Lung (tissue), 11 donors: ENCODE measurements at regions not wholly inside any gene's neighbourhood (a gene's known extent, or its start where the extent isn't known, plus 50 kb on each side); places are given as distances from the start of the nearest gene placed in this dataset.

Source experiments
- ATAC-seq: fragments of 200-7000 bp; cut with Tn5 transposase; one replicate; pipeline ENCODE4 v1.9.1; 2020; ENCODE audit warnings: moderate number of reproducible peaks; ENCODE audit not compliant: insufficient read depth, low FRiP score
- DNase-seq, 3 donors: peaks; one replicate each; pipeline ENCODE4 v3.0.0-alpha.2; 2013 to 2017
- H3K27ac ChIP-seq, 2 donors: one replicate each; pipeline ENCODE4 v1.5.1; 2013; ENCODE audit warnings: mild to moderate bottlenecking in 2 of 2, moderate library complexity in 2 of 2, control low read depth in 1 of 2, inconsistent platforms in 1 of 2, low read depth in 1 of 2, low read length in 1 of 2
- H3K27me3 ChIP-seq, 3 donors: one replicate each; pipeline ENCODE4 v1.5.1; 2013; ENCODE audit warnings: low read length in 2 of 3; ENCODE audit not compliant: control insufficient read depth in 3 of 3, insufficient read depth in 3 of 3
- H3K36me3 ChIP-seq, 4 donors: one replicate each; pipeline ENCODE4 v1.5.1; 2013; ENCODE audit warnings: low read length in 4 of 4, mild to moderate bottlenecking in 1 of 4, moderate library complexity in 1 of 4; ENCODE audit not compliant: control insufficient read depth in 4 of 4, insufficient read depth in 4 of 4
- H3K4me1 ChIP-seq, 5 donors: one replicate each; pipeline ENCODE4 v1.5.1; 2013; ENCODE audit warnings: low read length in 5 of 5, mild to moderate bottlenecking in 2 of 5, moderate library complexity in 1 of 5; ENCODE audit not compliant: control insufficient read depth in 5 of 5, insufficient read depth in 5 of 5
- H3K4me3 ChIP-seq: one replicate; pipeline ENCODE4 v1.5.1; 2013; ENCODE audit warnings: mild to moderate bottlenecking, control low read depth, moderate library complexity
- H3K9ac ChIP-seq, 2 donors: one replicate each; pipeline ENCODE4 v1.5.1; 2013; ENCODE audit warnings: low read length in 2 of 2, control low read depth in 1 of 2; ENCODE audit not compliant: insufficient read depth in 1 of 2
- H3K9me3 ChIP-seq, 4 donors: one replicate each; pipeline ENCODE4 v1.5.1; 2013; ENCODE audit warnings: low read length in 3 of 4, mild to moderate bottlenecking in 1 of 4, moderate library complexity in 1 of 4; ENCODE audit not compliant: control insufficient read depth in 4 of 4, insufficient read depth in 3 of 4
- WGBS, 2 donors: extraction: QIAGEN DNeasy Blood & Tissue Kit; methylation state at CpG; one replicate each; pipeline ENCODE4 v1.1.7; 2013; 5-methylcytosine and 5-hydroxymethylcytosine counted together
- TF ChIP-seq, protein P1 (sequence below): IDR thresholded peaks from 2 replicates; pipeline ENCODE4 v1.5.1; 2012; ENCODE audit warnings: mild to moderate bottlenecking; ENCODE audit errors: control extremely low read depth, extremely low read depth
- donor health status: control.
- donor health status: control.
- donor health status: Bipolar disorder and iron deficiency.
- donor health status: healthy.
- donor health status: DM: yes; HTN: yes; CAD: no.

DNA sequence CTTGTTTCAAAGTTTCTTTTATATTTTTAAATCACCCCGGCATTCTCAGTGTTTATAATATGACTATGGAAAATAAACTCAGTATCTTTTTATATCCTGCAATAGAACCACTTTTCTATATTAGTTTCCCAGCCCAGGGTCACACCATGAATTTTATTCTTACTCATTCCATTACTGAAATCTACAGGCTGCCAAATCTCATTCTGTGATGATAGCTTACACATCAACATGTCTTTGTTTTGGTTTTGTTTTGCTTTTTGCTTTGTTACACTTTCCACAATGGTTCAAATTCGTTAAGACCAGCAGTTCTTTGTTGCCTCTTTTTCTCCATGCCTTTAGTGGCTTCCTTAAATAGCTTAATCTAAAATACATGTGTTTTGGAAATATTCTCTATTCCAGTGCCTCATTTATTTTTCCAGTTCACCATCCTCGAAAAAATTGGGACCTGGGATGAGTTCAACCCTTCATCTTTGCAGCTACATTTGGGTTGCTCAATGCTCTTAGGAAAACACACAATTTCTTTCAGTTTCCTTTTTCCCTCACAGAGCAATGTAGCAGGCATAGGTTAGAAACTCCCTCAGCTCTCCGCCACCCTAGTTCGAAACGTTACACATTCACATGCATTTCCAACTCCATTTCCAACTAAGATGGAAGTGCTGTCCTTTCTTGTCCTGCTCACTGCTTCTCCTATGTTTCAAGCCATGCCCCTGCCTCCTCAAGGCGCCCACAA lies 1146.3 kb downstream of the MAT2B start:
- no peaks in the 10 kb centered on the region for H3K27me3 ChIP-seq
- no peak overlapping the region for H3K9ac ChIP-seq
- ATAC-seq (no peak), DNase-seq (no peak)
- 59 to 66% methylated on average over 7 of the region's 7 CpGs for WGBS, 2 donors
- H3K27ac ChIP-seq = no peak overlapping the region
- no peaks in the 10 kb centered on the region for H3K36me3 ChIP-seq
- H3K9me3 ChIP-seq = no peaks in the 10 kb centered on the region
- no peaks in the 10 kb centered on the region for H3K4me1 ChIP-seq
- H3K4me3 ChIP-seq = no peak overlapping the region
- TF ChIP-seq, protein P1, sequence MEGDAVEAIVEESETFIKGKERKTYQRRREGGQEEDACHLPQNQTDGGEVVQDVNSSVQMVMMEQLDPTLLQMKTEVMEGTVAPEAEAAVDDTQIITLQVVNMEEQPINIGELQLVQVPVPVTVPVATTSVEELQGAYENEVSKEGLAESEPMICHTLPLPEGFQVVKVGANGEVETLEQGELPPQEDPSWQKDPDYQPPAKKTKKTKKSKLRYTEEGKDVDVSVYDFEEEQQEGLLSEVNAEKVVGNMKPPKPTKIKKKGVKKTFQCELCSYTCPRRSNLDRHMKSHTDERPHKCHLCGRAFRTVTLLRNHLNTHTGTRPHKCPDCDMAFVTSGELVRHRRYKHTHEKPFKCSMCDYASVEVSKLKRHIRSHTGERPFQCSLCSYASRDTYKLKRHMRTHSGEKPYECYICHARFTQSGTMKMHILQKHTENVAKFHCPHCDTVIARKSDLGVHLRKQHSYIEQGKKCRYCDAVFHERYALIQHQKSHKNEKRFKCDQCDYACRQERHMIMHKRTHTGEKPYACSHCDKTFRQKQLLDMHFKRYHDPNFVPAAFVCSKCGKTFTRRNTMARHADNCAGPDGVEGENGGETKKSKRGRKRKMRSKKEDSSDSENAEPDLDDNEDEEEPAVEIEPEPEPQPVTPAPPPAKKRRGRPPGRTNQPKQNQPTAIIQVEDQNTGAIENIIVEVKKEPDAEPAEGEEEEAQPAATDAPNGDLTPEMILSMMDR = no peak

DNA sequence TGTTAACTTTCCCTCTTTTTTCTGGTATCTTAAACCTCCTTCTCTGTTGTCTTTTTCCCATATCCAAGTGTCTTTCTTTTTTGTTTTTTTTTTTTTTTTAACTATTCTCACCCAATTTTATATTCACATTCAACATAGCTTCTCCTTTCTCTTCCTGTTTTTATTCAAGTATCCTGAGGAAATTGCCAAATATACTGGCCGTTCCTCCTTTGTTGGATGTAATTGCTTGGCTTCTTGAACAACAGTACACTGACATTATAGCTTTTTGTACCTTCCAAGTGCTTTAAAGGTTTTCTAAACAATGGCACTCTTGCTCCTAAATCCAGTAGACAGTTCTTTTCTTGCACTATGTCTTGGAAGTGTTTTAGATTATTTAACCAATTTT lies 1146.8 kb downstream of the MAT2B start:
- DNase-seq (no peak), ATAC-seq (no peak)
- H3K9ac ChIP-seq = no peak overlapping the region
- no peaks in the 10 kb centered on the region for H3K4me1 ChIP-seq
- 19 to 36% methylated on average over 1 of the region's 1 CpG for WGBS, 2 donors
- no peaks in the 10 kb centered on the region for H3K36me3 ChIP-seq
- H3K27ac ChIP-seq = no peak overlapping the region
- no peak overlapping the region for H3K4me3 ChIP-seq
- no peaks in the 10 kb centered on the region for H3K9me3 ChIP-seq
- TF ChIP-seq, protein P1 = no peak
- no peaks in the 10 kb centered on the region for H3K27me3 ChIP-seq

DNA sequence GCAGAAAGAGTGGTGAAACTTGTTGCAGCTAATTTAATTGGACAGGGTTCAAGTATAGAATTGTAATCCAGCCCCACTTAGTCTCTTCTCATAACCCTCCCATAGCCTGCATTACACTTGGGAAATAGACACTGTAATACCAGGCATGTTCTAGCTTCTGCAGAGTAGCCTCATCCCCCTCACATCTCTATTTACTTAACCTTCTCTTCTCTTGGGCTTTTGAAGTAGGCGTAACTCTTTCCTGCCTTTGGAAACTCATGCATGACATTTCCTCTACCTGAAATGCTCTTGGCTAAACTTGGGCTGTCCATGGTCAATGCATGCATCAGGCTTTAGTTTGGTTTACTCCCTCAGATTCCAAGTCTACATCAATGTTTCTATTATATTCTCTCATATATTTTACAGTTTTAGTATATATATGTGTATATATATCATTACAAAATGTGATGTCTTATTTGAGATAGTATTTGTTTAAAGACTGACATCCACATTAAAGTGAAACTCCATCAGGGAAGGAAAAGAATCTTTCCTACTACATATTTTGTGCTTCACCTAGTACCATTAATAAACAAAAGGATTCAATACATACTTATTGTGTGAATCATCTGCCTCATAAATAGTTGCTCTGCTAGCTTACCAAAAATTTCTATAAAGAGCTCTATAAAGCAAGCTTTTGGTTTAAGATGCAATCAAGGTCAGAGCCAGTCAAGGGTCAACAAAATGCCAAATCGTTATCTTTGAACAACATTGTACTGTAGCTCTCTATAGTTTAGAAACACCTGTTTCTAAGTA lies 1158.0 kb downstream of the MAT2B start:
- 82 to 93% methylated on average over 2 of the region's 2 CpGs for WGBS, 2 donors
- no peak for ATAC-seq

More for the DNA sequence above, 1158.0 kb downstream of the MAT2B start:
- Histone ChIP-seq H3K27ac (no peak overlapping the region), H3K9me3 (no peaks in the 10 kb centered on the region), H3K27me3 (no peaks in the 10 kb centered on the region), H3K36me3 (no peaks in the 10 kb centered on the region), H3K9ac (no peak overlapping the region), H3K4me3 (no peak overlapping the region), H3K4me1 (no peaks in the 10 kb centered on the region)
- TF ChIP-seq, protein P1 = no peak
- DNase-seq = no peak
